ENCODE measurements at regions not wholly inside any gene's neighbourhood (a gene's known extent, or its start where the extent isn't known, plus 50 kb on each side); places are given as distances from the start of the nearest gene placed in this dataset.

GRCh38 chr1:117707371-117707770 is 101.5 kb downstream of the TENT5C start:
- TF ChIP-seq CTCF (IDR thresholded peaks at IDR 0.05; ENCODE audit: low read length) = no peak
- TF ChIP-seq EZH2 (IDR thresholded peaks at IDR 0.05; ENCODE audit: borderline replicate concordance, low read length) = no peak
